ENCODE measurements at regions not wholly inside any gene's neighbourhood (a gene's known extent, or its start where the extent isn't known, plus 50 kb on each side); places are given as distances from the start of the nearest gene placed in this dataset.

- no peak for TF ChIP-seq CTCF (IDR thresholded peaks at IDR 0.05 in 8 of 11, conservative IDR thresholded peaks at IDR 0.05 in 3 of 11)
- TF ChIP-seq POLR2AphosphoS5 (IDR thresholded peaks at IDR 0.05): no peak
These were observed 2568.3 kb upstream of the TPTE start for GRCh38 chr21:7953058-7953457.

Data from spleen (tissue), 7 donors.